HepG2 (cell line): ENCODE measurements at regions not wholly inside any gene's neighbourhood (a gene's known extent, or its start where the extent isn't known, plus 50 kb on each side); places are given as distances from the start of the nearest gene placed in this dataset.

Experiments used
- ATAC-seq: fragments of 200-7000 bp; cut with Tn5 transposase; 3 replicates; pipeline ENCODE4 v1.9.1; 2020; ENCODE audit warnings: mild to moderate bottlenecking, moderate library complexity
- BruUV-seq: library from RNA; stranded (reverse); fragments of 400-500 nt; replicated peaks from 2 replicates; lab custom pipeline; 2021; lab: Mats Ljungman, UMichigan
- CTCF ChIA-PET: fragments of 300-600 bp; formaldehyde crosslinking; extraction: SDS; loops from one replicate; lab custom pipeline; 2021; ENCODE audit warnings: low total read pairs, inconsistent platforms, low intra/inter-chr PET ratio; lab: Yijun Ruan, JAX
- POLR2A ChIA-PET: fragments of 350-600 bp; sonication (Branson Sonifier 250); formaldehyde crosslinking; loops from one replicate; lab custom pipeline; 2020; ENCODE audit warnings: antibody characterized with exemption, inconsistent platforms; lab: Yijun Ruan, JAX
- DNase-seq: peaks from one replicate; pipeline ENCODE4 v3.0.0-alpha.2; 2015; ENCODE audit warnings: low spot score
- FAIRE-seq: peaks from 3 replicates; lab custom pipeline; 2011; peaks lifted over from hg19 to GRCh38; lab: Jason Lieb, UNC
- H2AFZ ChIP-seq: one replicate; pipeline ENCODE4 v1.6.1; 2011; ENCODE audit warnings: low read length, inconsistent platforms
- H3K27ac ChIP-seq: fragments of 300-600 bp; 3 replicates; pipeline ENCODE4 v1.8.0; 2011; ENCODE audit warnings: mixed run types, mild to moderate bottlenecking, mixed read lengths, low read length, inconsistent platforms; ENCODE audit not compliant: insufficient read depth; ENCODE audit errors: extremely low read length
- H3K27me3 ChIP-seq, 2 experiments: fragments of 200-600 bp in 1 of 2; 2 replicates in 1 of 2; 3 replicates in 1 of 2; pipeline versions ENCODE4 v1.6.0 to v1.8.0; 2011; ENCODE audit warnings: low read length in 2 of 2, mild to moderate bottlenecking in 2 of 2, moderate library complexity in 2 of 2, inconsistent platforms in 1 of 2; ENCODE audit not compliant: insufficient read depth in 2 of 2, control insufficient read depth in 1 of 2
- H3K36me3 ChIP-seq, 2 experiments: fragments of 200-600 bp in 1 of 2; replicated peaks in 1 of 2; 2 replicates in 1 of 2; 3 replicates in 1 of 2; pipeline versions ENCODE4 v1.5.1 to v1.8.0; 2011; ENCODE audit warnings: low read length in 2 of 2, inconsistent platforms in 1 of 2; ENCODE audit not compliant: insufficient read depth in 2 of 2, control insufficient read depth in 1 of 2
- H3K4me1 ChIP-seq: 2 replicates; pipeline ENCODE4 v1.5.1; 2012; ENCODE audit warnings: low read length, inconsistent platforms; ENCODE audit not compliant: insufficient read depth
- H3K4me2 ChIP-seq: 2 replicates; pipeline ENCODE4 v1.6.0; 2011; ENCODE audit warnings: low read depth, low read length, inconsistent platforms
- H3K4me3 ChIP-seq, 3 experiments: fragments of 200-600 bp in 1 of 3; sonication (generic), shearing (Covaris generic) in 1 of 3; replicated peaks in 1 of 3; 2 replicates each; pipeline ENCODE4 v1.5.1; 2011 to 2016; ENCODE audit warnings: low read length in 3 of 3, inconsistent platforms in 2 of 3, low read depth in 2 of 3, mild to moderate bottlenecking in 2 of 3, control low read depth in 1 of 3, mixed read lengths in 1 of 3; ENCODE audit not compliant: insufficient read depth in 1 of 3
- H3K79me2 ChIP-seq: one replicate; pipeline ENCODE4 v1.6.1; 2011; ENCODE audit warnings: low read length, inconsistent platforms; ENCODE audit not compliant: insufficient read depth
- H3K9ac ChIP-seq: 2 replicates; pipeline ENCODE4 v1.6.0; 2011; ENCODE audit warnings: mild to moderate bottlenecking, low read depth, low read length, inconsistent platforms; ENCODE audit not compliant: insufficient read depth
- H3K9me3 ChIP-seq: 2 replicates; pipeline ENCODE4 v1.5.1; 2012; ENCODE audit warnings: mild to moderate bottlenecking, low read length
- H4K20me1 ChIP-seq: 2 replicates; pipeline ENCODE4 v1.6.0; 2011; ENCODE audit warnings: inconsistent platforms, mild to moderate bottlenecking, low read length, moderate library complexity; ENCODE audit not compliant: insufficient read depth
- AGO2 ChIP-seq: fragments of 200-400 bp; formaldehyde crosslinking; optimal IDR thresholded peaks from 2 replicates; pipeline ENCODE3; 2017; ENCODE audit warnings: mild to moderate bottlenecking, low read depth, low read length, moderate library complexity
- MAFG ChIP-seq: sonication (generic); formaldehyde crosslinking; IDR thresholded peaks from 2 replicates; pipeline ENCODE4 v1.5.1; 2020; ENCODE audit warnings: mild to moderate bottlenecking, missing genetic modification reagents
- SIX1 ChIP-seq: sonication (generic); formaldehyde crosslinking; IDR thresholded peaks from 2 replicates; pipeline ENCODE4 v1.4.0; 2020; ENCODE audit warnings: missing genetic modification reagents, borderline replicate concordance
- TSC22D2 ChIP-seq: sonication (generic); formaldehyde crosslinking; IDR thresholded peaks from 2 replicates; pipeline ENCODE4 v1.5.1; 2020; ENCODE audit warnings: missing genetic modification reagents, mild to moderate bottlenecking, borderline replicate concordance
- ZNF430 ChIP-seq: sonication (generic); formaldehyde crosslinking; IDR thresholded peaks from 2 replicates; pipeline ENCODE4 v1.9.0; 2021; ENCODE audit warnings: mild to moderate bottlenecking, missing genetic modification reagents
- ZNF484 ChIP-seq: sonication (generic); formaldehyde crosslinking; IDR thresholded peaks from 2 replicates; pipeline ENCODE4 v1.5.1; 2020; ENCODE audit warnings: mild to moderate bottlenecking, low read depth, missing genetic modification reagents, borderline replicate concordance
- ZNF768 ChIP-seq: sonication (generic); formaldehyde crosslinking; IDR thresholded peaks from 2 replicates; pipeline ENCODE4 v1.4.0; 2020; ENCODE audit warnings: missing genetic modification reagents
- WGBS: methylation state at CpG from one replicate; pipeline ENCODE4 v1.1.6; 2017; ENCODE audit warnings: low lambda C conversion rate; 5-methylcytosine and 5-hydroxymethylcytosine counted together
- in situ Hi-C: cut with HindIII; loops from 2 replicates; pipeline ENCODE4 v1.10.0; 2017; ENCODE audit warnings: low pct_unique_long_range_greater_than_20kb; ENCODE audit not compliant: extremely low pct_ligation_motif_present
- intact Hi-C: fragments of 100-400 bp; cut with micrococcal nuclease; formaldehyde crosslinking; loops from one replicate; pipeline ENCODE4 v1.10.0; 2022; ENCODE audit not compliant: unreplicated experiment
- TF ChIP-seq, protein P1 (sequence below): sonication (generic); formaldehyde crosslinking; IDR thresholded peaks from 2 replicates; pipeline ENCODE4 v1.4.0; 2020; ENCODE audit warnings: missing genetic modification reagents
- TF ChIP-seq, protein P2 (sequence below): sonication (generic); formaldehyde crosslinking; IDR thresholded peaks from 2 replicates; pipeline ENCODE4 v1.4.0; 2020; ENCODE audit warnings: missing genetic modification reagents, mild to moderate bottlenecking, borderline replicate concordance

DNA sequence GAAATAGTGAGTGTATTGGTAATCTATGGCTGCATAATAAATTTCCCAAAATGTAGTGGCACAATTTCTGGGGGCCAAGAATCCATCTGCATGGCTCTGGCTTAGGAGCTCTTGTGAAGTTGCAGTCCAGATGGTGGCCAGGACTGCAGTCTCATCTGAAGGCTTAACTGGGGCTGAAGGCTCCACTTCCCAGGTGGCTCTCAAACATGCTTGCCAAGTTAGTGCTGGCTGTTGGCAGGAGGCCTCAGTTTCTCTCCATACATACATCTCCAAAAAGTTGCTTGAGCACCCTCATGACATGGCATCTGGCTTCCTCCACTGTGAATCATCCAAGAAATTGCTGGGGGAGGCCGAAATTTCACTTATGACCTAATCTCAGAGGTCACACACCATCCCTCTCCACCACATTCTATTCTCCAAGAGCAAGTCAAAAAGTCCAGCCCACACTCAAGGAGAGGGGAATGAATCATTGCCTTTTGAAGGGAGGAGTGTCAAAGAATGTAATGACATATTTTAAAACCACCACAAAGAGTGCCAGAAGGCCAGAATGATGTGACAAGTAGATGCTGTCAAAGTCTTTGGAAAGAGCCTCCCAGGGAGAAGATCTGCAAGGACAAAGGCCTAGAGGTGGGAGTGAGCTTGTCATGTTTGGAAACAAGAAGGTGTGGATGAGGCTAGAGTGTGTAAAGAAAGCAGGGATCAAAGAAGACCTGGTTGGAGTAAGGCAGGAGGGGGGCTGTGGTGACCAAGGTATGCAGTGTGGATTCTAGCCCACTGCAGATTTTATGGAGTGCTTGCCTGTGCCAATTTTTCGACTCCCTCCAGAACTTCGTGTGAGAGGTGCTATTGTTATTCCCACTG, 566.2 kb downstream of the MIAT start (continued):
- TF ChIP-seq, protein P1, sequence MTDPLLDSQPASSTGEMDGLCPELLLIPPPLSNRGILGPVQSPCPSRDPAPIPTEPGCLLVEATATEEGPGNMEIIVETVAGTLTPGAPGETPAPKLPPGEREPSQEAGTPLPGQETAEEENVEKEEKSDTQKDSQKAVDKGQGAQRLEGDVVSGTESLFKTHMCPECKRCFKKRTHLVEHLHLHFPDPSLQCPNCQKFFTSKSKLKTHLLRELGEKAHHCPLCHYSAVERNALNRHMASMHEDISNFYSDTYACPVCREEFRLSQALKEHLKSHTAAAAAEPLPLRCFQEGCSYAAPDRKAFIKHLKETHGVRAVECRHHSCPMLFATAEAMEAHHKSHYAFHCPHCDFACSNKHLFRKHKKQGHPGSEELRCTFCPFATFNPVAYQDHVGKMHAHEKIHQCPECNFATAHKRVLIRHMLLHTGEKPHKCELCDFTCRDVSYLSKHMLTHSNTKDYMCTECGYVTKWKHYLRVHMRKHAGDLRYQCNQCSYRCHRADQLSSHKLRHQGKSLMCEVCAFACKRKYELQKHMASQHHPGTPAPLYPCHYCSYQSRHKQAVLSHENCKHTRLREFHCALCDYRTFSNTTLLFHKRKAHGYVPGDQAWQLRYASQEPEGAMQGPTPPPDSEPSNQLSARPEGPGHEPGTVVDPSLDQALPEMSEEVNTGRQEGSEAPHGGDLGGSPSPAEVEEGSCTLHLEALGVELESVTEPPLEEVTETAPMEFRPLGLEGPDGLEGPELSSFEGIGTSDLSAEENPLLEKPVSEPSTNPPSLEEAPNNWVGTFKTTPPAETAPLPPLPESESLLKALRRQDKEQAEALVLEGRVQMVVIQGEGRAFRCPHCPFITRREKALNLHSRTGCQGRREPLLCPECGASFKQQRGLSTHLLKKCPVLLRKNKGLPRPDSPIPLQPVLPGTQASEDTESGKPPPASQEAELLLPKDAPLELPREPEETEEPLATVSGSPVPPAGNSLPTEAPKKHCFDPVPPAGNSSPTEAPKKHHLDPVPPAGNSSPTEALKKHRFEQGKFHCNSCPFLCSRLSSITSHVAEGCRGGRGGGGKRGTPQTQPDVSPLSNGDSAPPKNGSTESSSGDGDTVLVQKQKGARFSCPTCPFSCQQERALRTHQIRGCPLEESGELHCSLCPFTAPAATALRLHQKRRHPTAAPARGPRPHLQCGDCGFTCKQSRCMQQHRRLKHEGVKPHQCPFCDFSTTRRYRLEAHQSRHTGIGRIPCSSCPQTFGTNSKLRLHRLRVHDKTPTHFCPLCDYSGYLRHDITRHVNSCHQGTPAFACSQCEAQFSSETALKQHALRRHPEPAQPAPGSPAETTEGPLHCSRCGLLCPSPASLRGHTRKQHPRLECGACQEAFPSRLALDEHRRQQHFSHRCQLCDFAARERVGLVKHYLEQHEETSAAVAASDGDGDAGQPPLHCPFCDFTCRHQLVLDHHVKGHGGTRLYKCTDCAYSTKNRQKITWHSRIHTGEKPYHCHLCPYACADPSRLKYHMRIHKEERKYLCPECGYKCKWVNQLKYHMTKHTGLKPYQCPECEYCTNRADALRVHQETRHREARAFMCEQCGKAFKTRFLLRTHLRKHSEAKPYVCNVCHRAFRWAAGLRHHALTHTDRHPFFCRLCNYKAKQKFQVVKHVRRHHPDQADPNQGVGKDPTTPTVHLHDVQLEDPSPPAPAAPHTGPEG (CRISPR knock-in tag) = no peak
- TF ChIP-seq ZNF484 (CRISPR knock-in tag) (no peak), TSC22D2 (no peak)

DNA sequence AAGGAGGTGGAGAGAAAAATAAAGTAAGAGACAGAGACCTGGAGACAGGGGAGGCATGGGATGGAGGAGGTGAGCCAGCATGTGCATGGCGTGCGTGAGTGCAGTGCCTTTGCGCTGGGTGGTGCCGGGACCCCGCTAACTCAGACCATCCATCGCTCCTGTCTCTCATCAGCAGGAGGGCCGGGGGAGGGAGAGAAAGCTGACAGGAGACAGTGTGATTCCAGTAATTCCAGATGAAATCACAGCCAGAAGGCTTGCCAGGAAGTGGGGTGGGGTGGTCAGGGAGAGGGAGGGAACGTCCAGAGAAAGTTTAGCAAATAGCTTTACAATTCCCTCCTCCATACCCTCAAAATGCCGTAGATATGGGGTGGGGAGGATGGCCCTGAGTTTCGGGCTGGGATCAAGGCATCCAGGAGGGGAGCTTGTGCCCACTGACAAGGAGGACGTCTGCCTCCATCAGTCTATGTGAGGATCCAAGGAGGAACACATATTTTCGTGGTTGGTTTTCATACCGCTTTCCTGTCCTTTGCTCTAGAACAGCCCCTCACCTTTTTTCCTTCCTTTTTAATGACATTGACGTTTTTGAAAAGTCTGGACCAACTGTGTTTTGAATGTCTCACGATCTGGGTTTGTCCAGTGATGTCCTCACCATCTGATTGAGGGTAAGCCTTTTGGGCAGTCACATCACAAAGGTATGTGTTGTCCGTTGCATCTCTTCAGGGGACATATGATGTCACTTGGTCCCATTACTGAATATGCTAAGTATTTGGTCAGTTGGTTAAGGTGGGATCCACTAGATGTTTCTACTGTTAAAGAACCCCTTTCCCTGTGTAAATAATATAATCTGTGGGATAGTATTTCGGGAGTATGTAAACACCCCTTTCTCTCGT, 567.3 kb downstream of the MIAT start:
- ATAC-seq (no peak), DNase-seq (no peak), FAIRE-seq (no peak)
- ChIA-PET POLR2A (no interaction called here), CTCF (no interaction called here)
- Histone ChIP-seq H3K4me2 (no peak overlapping the region), H3K9me3 (no peaks in the 10 kb centered on the region), H3K79me2 (no peaks in the 10 kb centered on the region), H3K27me3 (no peaks in the 10 kb centered on the region; a peak in 1 of 5 replicates), H3K36me3 (no peaks in the 10 kb centered on the region), H3K4me1 (no peaks in the 10 kb centered on the region), H4K20me1 (no peaks in the 10 kb centered on the region), H3K9ac (no peak overlapping the region), H3K27ac (no peak overlapping the region), H3K4me3 (no peak overlapping the region), H2AFZ (no peak overlapping the region)
- TF ChIP-seq, protein P2, sequence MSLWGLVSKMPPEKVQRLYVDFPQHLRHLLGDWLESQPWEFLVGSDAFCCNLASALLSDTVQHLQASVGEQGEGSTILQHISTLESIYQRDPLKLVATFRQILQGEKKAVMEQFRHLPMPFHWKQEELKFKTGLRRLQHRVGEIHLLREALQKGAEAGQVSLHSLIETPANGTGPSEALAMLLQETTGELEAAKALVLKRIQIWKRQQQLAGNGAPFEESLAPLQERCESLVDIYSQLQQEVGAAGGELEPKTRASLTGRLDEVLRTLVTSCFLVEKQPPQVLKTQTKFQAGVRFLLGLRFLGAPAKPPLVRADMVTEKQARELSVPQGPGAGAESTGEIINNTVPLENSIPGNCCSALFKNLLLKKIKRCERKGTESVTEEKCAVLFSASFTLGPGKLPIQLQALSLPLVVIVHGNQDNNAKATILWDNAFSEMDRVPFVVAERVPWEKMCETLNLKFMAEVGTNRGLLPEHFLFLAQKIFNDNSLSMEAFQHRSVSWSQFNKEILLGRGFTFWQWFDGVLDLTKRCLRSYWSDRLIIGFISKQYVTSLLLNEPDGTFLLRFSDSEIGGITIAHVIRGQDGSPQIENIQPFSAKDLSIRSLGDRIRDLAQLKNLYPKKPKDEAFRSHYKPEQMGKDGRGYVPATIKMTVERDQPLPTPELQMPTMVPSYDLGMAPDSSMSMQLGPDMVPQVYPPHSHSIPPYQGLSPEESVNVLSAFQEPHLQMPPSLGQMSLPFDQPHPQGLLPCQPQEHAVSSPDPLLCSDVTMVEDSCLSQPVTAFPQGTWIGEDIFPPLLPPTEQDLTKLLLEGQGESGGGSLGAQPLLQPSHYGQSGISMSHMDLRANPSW (CRISPR knock-in tag) = no peak
- no peak for TF ChIP-seq MAFG
- TF ChIP-seq SIX1 (CRISPR knock-in tag) = no peak
- no peak for TF ChIP-seq AGO2
- no peak for TF ChIP-seq ZNF768 (CRISPR knock-in tag)
- TF ChIP-seq ZNF430 (CRISPR knock-in tag) = no peak
- in situ Hi-C loops (no loop called here), intact Hi-C loops (no loop called here)
- no TSS peak for BruUV-seq
- WGBS = 15% methylated on average over 18 of the region's 18 CpGs
